Nephron (organoid): ENCODE measurements at regions not wholly inside any gene's neighbourhood (a gene's known extent, or its start where the extent isn't known, plus 50 kb on each side); places are given as distances from the start of the nearest gene placed in this dataset.
A peak's percentile ranks its signal among the peaks of the same experiment; 100 is the strongest.

Experiments used
- H3K27ac Mint-ChIP-seq, 3 experiments: 2 replicates each; pipeline ENCODE4 v1.8.0; 2020; ENCODE audit warnings: mixed read lengths in 3 of 3, mild to moderate bottlenecking in 2 of 3, moderate library complexity in 1 of 3
- H3K27me3 Mint-ChIP-seq: 2 replicates; pipeline ENCODE4 v1.8.0; 2021; ENCODE audit warnings: low read depth, mild to moderate bottlenecking, moderate library complexity, mixed read lengths
- H3K36me3 Mint-ChIP-seq: 2 replicates; pipeline ENCODE4 v1.8.0; 2020; ENCODE audit warnings: low read depth, mixed read lengths
- H3K4me1 Mint-ChIP-seq: 2 replicates; pipeline ENCODE4 v1.8.0; 2020; ENCODE audit warnings: mixed read lengths
- H3K4me3 Mint-ChIP-seq, 3 experiments: 2 replicates each; pipeline ENCODE4 v1.8.0; 2020; ENCODE audit warnings: mild to moderate bottlenecking in 3 of 3, mixed read lengths in 3 of 3, moderate library complexity in 2 of 3
- H3K9me3 Mint-ChIP-seq: 2 replicates; pipeline ENCODE4 v1.8.0; 2020; ENCODE audit warnings: mixed read lengths
- CTCF ChIP-seq, 3 experiments: fragments of 200-600 bp; sonication (generic); IDR thresholded peaks; one replicate each; pipeline ENCODE4 v1.5.0; 2021; ENCODE audit warnings: antibody characterized with exemption in 3 of 3; ENCODE audit not compliant: unreplicated experiment in 3 of 3

GRCh38 chr5:133891390-133891789, 77.0 kb downstream of the C5orf15 start:
- no peaks in the 10 kb centered on the region for H3K36me3 Mint-ChIP-seq
- no peaks in the 10 kb centered on the region for H3K9me3 Mint-ChIP-seq
- TF ChIP-seq CTCF (IDR thresholded peaks at IDR 0.05; ENCODE audit: unreplicated experiment in 3 of 3): no peak
- peaks cover 37% of the 10 kb centered on the region for H3K4me1 Mint-ChIP-seq
- H3K4me3 Mint-ChIP-seq: no peak overlapping the region
- H3K27me3 Mint-ChIP-seq: peaks cover 80% of the 10 kb centered on the region
- H3K27ac Mint-ChIP-seq: no peak overlapping the region

GRCh38 chr5:133890776-133891280, 77.6 kb downstream of the C5orf15 start:
- no peak overlapping the region for H3K27ac Mint-ChIP-seq
- no peak for TF ChIP-seq CTCF (IDR thresholded peaks at IDR 0.05; ENCODE audit: unreplicated experiment in 3 of 3)
- H3K4me3 Mint-ChIP-seq: no peak overlapping the region
- no peaks in the 10 kb centered on the region for H3K9me3 Mint-ChIP-seq
- H3K4me1 Mint-ChIP-seq: peaks cover 43% of the 10 kb centered on the region
- peaks cover 80% of the 10 kb centered on the region for H3K27me3 Mint-ChIP-seq
- no peaks in the 10 kb centered on the region for H3K36me3 Mint-ChIP-seq

- H3K36me3 Mint-ChIP-seq: no peaks in the 10 kb centered on the region
- H3K27ac Mint-ChIP-seq: peak overlapping the region in 2 of 3 experiments; percentile 9 to 64
- peaks cover 44% of the 10 kb centered on the region for H3K4me1 Mint-ChIP-seq
- no peaks in the 10 kb centered on the region for H3K9me3 Mint-ChIP-seq
- peaks cover 76% of the 10 kb centered on the region for H3K27me3 Mint-ChIP-seq
- H3K4me3 Mint-ChIP-seq: no peak overlapping the region
- TF ChIP-seq CTCF (IDR thresholded peaks at IDR 0.05; ENCODE audit: unreplicated experiment in 3 of 3): no peak
Measured at GRCh38 chr5:133890314-133890713, 78.1 kb downstream of the C5orf15 start.

- Mint-ChIP-seq H3K4me1 (peaks cover 53% of the 10 kb centered on the region), H3K9me3 (no peaks in the 10 kb centered on the region), H3K4me3 (peak overlapping the region in 1 of 3 experiments; percentile 22), H3K27me3 (peaks cover 73% of the 10 kb centered on the region), H3K36me3 (no peaks in the 10 kb centered on the region), H3K27ac (peak overlapping the region in 2 of 3 experiments; percentile 9 to 64)
- no peak for TF ChIP-seq CTCF (IDR thresholded peaks at IDR 0.05; ENCODE audit: unreplicated experiment in 3 of 3)
Measured at GRCh38 chr5:133889271-133889905, 79.0 kb downstream of the C5orf15 start.

GRCh38 chr5:133888625-133888991, 79.8 kb downstream of the C5orf15 start:
- no peaks in the 10 kb centered on the region for H3K36me3 Mint-ChIP-seq

More at GRCh38 chr5:133888625-133888991, 79.8 kb downstream of the C5orf15 start:
- Mint-ChIP-seq H3K4me3 (peak overlapping the region in 1 of 3 experiments; percentile 3), H3K27me3 (peaks cover 72% of the 10 kb centered on the region), H3K9me3 (no peaks in the 10 kb centered on the region), H3K27ac (peak overlapping the region in 1 of 3 experiments; percentile 2), H3K4me1 (peaks cover 54% of the 10 kb centered on the region)
- no peak for TF ChIP-seq CTCF (IDR thresholded peaks at IDR 0.05; ENCODE audit: unreplicated experiment in 3 of 3)
